K562 (cell line): ENCODE measurements at regions not wholly inside any gene's neighbourhood (a gene's known extent, or its start where the extent isn't known, plus 50 kb on each side); places are given as distances from the start of the nearest gene placed in this dataset.

Source experiments
- ATAC-seq: fragments of 200-7000 bp; cut with Tn5 transposase; 3 replicates; pipeline ENCODE4 v1.9.1; 2020; ENCODE audit warnings: moderate library complexity
- BruUV-seq: library from RNA; stranded (reverse); fragments of 400-500 nt; replicated peaks from 2 replicates; lab custom pipeline; 2021; lab: Mats Ljungman, UMichigan
- CTCF ChIA-PET: fragments of 300-600 bp; formaldehyde crosslinking; extraction: SDS; loops from one replicate; lab custom pipeline; 2021; ENCODE audit warnings: low intra/inter-chr PET ratio; lab: Yijun Ruan, JAX
- POLR2A ChIA-PET: fragments of 300-600, 350-650 bp; sonication (Branson Sonifier 250); formaldehyde crosslinking; extraction: SDS; loops from one replicate; lab custom pipeline; 2021; ENCODE audit warnings: antibody characterized with exemption, inconsistent platforms; lab: Yijun Ruan, JAX
- DNase-seq, 4 experiments: peaks; one replicate each; pipeline versions ENCODE4 v3.0.0 to v3.0.0-alpha.2; 2011 to 2018; ENCODE audit warnings: low spot score in 3 of 4, mixed read lengths in 3 of 4; ENCODE audit errors: extremely low read depth in 1 of 4
- FAIRE-seq: peaks from 2 replicates; lab custom pipeline; 2011; peaks lifted over from hg19 to GRCh38; lab: Jason Lieb, UNC
- H2AFZ ChIP-seq: 2 replicates; pipeline ENCODE4 v1.6.0; 2011; ENCODE audit warnings: low read depth, low read length, control low read depth, inconsistent platforms
- H3K27ac ChIP-seq: fragments of 200-600 bp; 3 replicates; pipeline ENCODE4 v1.8.0; 2011; ENCODE audit warnings: low read depth, mild to moderate bottlenecking, control low read depth, inconsistent platforms, low read length, moderate library complexity, mixed read lengths; ENCODE audit errors: extremely low read depth
- H3K27me3 ChIP-seq, 2 experiments: fragments of 300-600 bp in 1 of 2; 2 replicates in 1 of 2; 3 replicates in 1 of 2; pipeline versions ENCODE4 v1.6.0 to v1.8.0; 2011; ENCODE audit warnings: inconsistent platforms in 2 of 2, low read length in 2 of 2, mild to moderate bottlenecking in 1 of 2, mixed read lengths in 1 of 2, moderate library complexity in 1 of 2; ENCODE audit not compliant: control insufficient read depth in 2 of 2, insufficient read depth in 2 of 2
- H3K36me3 ChIP-seq: fragments of 300-600 bp; 3 replicates; pipeline ENCODE4 v1.8.0; 2011; ENCODE audit warnings: mild to moderate bottlenecking, low read length, inconsistent platforms; ENCODE audit not compliant: control insufficient read depth, insufficient read depth
- H3K4me1 ChIP-seq, 2 experiments: fragments of 200-600 bp in 1 of 2; replicated peaks in 1 of 2; 2 replicates in 1 of 2; 3 replicates in 1 of 2; pipeline versions ENCODE4 v1.5.1 to v1.8.0; 2011; ENCODE audit warnings: inconsistent platforms in 2 of 2, low read length in 2 of 2, mild to moderate bottlenecking in 1 of 2, mixed read lengths in 1 of 2, moderate library complexity in 1 of 2; ENCODE audit not compliant: control insufficient read depth in 2 of 2, insufficient read depth in 2 of 2
- H3K4me2 ChIP-seq: 2 replicates; pipeline ENCODE4 v1.6.1; 2011; ENCODE audit warnings: low read length, control low read depth, inconsistent platforms, mixed read lengths; ENCODE audit not compliant: insufficient read depth
- H3K4me3 ChIP-seq: fragments of 200-600 bp; sonication (generic), shearing (Covaris generic); 2 replicates; pipeline ENCODE4 v1.5.1; 2016; ENCODE audit warnings: control low read depth, inconsistent platforms
- H3K79me2 ChIP-seq: fragments of 200-600 bp; 3 replicates; pipeline ENCODE4 v1.8.0; 2011; ENCODE audit warnings: low read length, inconsistent platforms; ENCODE audit not compliant: control insufficient read depth, insufficient read depth
- H3K9ac ChIP-seq, 2 experiments: 2 replicates each; pipeline versions ENCODE4 v1.6.0 to v1.6.1; 2011; ENCODE audit warnings: low read depth in 2 of 2, low read length in 2 of 2, control low read depth in 1 of 2, inconsistent platforms in 1 of 2, mild to moderate bottlenecking in 1 of 2, mixed read lengths in 1 of 2; ENCODE audit not compliant: insufficient read depth in 1 of 2
- H3K9me1 ChIP-seq: one replicate; pipeline ENCODE4 v1.6.0; 2011; ENCODE audit warnings: inconsistent platforms, mild to moderate bottlenecking, low read length, moderate library complexity; ENCODE audit not compliant: control insufficient read depth, insufficient read depth
- H3K9me3 ChIP-seq: replicated peaks from 2 replicates; pipeline ENCODE4 v1.5.1; 2011; ENCODE audit warnings: low read depth, low read length, inconsistent platforms; ENCODE audit not compliant: control insufficient read depth, insufficient read depth
- H4K20me1 ChIP-seq: replicated peaks from 2 replicates; pipeline ENCODE4 v1.6.1; 2011; ENCODE audit warnings: low read length, inconsistent platforms, mixed read lengths; ENCODE audit not compliant: control insufficient read depth, insufficient read depth
- BCOR ChIP-seq: fragments of 450-650 bp; IDR thresholded peaks from 2 replicates; pipeline ENCODE4 v1.6.1; 2016
- HDGF ChIP-seq: fragments of 450-650 bp; IDR thresholded peaks from 2 replicates; pipeline ENCODE4 v1.6.1; 2016
- RBM25 ChIP-seq: fragments of 200-400 bp; formaldehyde crosslinking; IDR thresholded peaks from 2 replicates; pipeline ENCODE4 v1.6.1; 2018; ENCODE audit warnings: low read length, low read depth, moderate library complexity; ENCODE audit not compliant: severe bottlenecking
- ZFP36 ChIP-seq: fragments of 150-350 bp; IDR thresholded peaks from 2 replicates; pipeline ENCODE4 v1.6.1; 2018; ENCODE audit warnings: low read length, low read depth; ENCODE audit not compliant: partially characterized antibody
- ZNF324 ChIP-seq: fragments of 250-450 bp; sonication (Bioruptor Pico); IDR thresholded peaks from 2 replicates; pipeline ENCODE4 v1.4.0; 2020; ENCODE audit warnings: mild to moderate bottlenecking
- WGBS: fragments of 100-300 bp; shearing (Covaris generic); methylation state at CpG from one replicate; pipeline ENCODE4 v1.1.6; 2016; ENCODE audit warnings: low coverage, mixed read lengths; ENCODE audit not compliant: insufficient coverage; ENCODE audit errors: missing lambda C conversion rate; 5-methylcytosine and 5-hydroxymethylcytosine counted together
- in situ Hi-C: fragments of 300-500 bp; cut with MboI; formaldehyde crosslinking; loops from 4 replicates; pipeline ENCODE4 v1.15.0; 2018; ENCODE audit warnings: inconsistent platforms, mixed read lengths
- intact Hi-C: fragments of 100-400 bp; cut with micrococcal nuclease; formaldehyde crosslinking; loops from 2 replicates; pipeline ENCODE4 v1.14.2; 2022
- TF ChIP-seq, protein P1 (sequence below): sonication (generic); formaldehyde crosslinking; IDR thresholded peaks from 2 replicates; pipeline ENCODE4 v1.8.0; 2022; ENCODE audit warnings: missing genetic modification reagents, mild to moderate bottlenecking, borderline replicate concordance
- TF ChIP-seq, protein P2 (sequence below): fragments of 450-650 bp; formaldehyde crosslinking; IDR thresholded peaks from 2 replicates; pipeline ENCODE4 v1.4.0; 2020; ENCODE audit warnings: mild to moderate bottlenecking, moderate library complexity

DNA sequence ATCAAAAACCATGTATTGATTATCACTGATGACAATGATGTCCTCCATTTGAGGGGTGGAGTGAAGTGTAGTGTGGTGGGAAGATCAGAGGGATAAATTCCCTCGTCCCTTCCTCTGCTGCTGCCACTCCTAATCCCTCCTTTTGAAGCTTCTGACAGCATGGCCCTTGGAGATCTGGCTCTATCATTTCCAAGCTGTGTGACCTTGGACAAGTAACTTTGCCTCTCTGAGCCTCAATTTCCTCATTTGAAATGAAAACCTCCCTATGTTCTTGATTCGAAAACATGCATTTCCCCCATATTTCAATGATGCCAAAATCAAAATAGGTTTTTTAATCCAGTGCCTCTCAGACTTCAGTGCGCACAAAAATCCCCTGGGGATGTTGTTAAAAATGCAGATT, 231.6 kb downstream of the RBM19 start:
- H3K27me3 ChIP-seq = peaks cover 0 to 14% of the 10 kb centered on the region in 2 experiments; a peak in 2 of 5 replicates
- no peak for FAIRE-seq
- no peak for ATAC-seq
- H4K20me1 ChIP-seq = peaks cover 5% of the 10 kb centered on the region; the same call in 1 of the 2 replicates
- WGBS = 0% methylated on average over 2 of the region's 3 CpGs
- in situ Hi-C loops (no loop called here), intact Hi-C loops (loop anchor here (10.0 kb wide), 1 partner anchor 180 kb away; no protein-coding TSS in a partner anchor)
- H2AFZ ChIP-seq = no peak overlapping the region
- no peak overlapping the region for H3K4me2 ChIP-seq
- H3K9ac ChIP-seq = no peak overlapping the region
- H3K36me3 ChIP-seq = no peaks in the 10 kb centered on the region
- H3K4me3 ChIP-seq = no peak overlapping the region
- ChIA-PET CTCF (no interaction called here), POLR2A (interaction anchor here (0.6 to 1.0 kb wide), 2 partner anchors 10 to 24 kb away, joined by 3 read pairs; no protein-coding TSS in a partner anchor)
- H3K4me1 ChIP-seq = no peaks in the 10 kb centered on the region
- no peaks in the 10 kb centered on the region for H3K79me2 ChIP-seq
- no peak for DNase-seq
- TF ChIP-seq BCOR (0 out of 2 replicates have a peak, but pooled peaks have one; percentile 34), ZNF324 (CRISPR knock-in tag) (no peak), HDGF (no peak), RBM25 (peak; percentile 75), ZFP36 (peak; percentile 59)
- TF ChIP-seq, protein P1, sequence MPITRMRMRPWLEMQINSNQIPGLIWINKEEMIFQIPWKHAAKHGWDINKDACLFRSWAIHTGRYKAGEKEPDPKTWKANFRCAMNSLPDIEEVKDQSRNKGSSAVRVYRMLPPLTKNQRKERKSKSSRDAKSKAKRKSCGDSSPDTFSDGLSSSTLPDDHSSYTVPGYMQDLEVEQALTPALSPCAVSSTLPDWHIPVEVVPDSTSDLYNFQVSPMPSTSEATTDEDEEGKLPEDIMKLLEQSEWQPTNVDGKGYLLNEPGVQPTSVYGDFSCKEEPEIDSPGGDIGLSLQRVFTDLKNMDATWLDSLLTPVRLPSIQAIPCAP (CRISPR knock-in tag) = no peak
- TF ChIP-seq, protein P2, sequence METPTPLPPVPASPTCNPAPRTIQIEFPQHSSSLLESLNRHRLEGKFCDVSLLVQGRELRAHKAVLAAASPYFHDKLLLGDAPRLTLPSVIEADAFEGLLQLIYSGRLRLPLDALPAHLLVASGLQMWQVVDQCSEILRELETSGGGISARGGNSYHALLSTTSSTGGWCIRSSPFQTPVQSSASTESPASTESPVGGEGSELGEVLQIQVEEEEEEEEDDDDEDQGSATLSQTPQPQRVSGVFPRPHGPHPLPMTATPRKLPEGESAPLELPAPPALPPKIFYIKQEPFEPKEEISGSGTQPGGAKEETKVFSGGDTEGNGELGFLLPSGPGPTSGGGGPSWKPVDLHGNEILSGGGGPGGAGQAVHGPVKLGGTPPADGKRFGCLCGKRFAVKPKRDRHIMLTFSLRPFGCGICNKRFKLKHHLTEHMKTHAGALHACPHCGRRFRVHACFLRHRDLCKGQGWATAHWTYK (CRISPR knock-in tag) = no peak
- no peaks in the 10 kb centered on the region for H3K9me3 ChIP-seq
- H3K27ac ChIP-seq = no peak overlapping the region
- BruUV-seq = no TSS peak
- H3K9me1 ChIP-seq = no peaks in the 10 kb centered on the region
